Stomach (tissue), 4 donors: ENCODE measurements at regions not wholly inside any gene's neighbourhood (a gene's known extent, or its start where the extent isn't known, plus 50 kb on each side); places are given as distances from the start of the nearest gene placed in this dataset.

Experiments
- CTCF ChIP-seq, 7 experiments: fragments of 450-650 bp in 4 of 7; fragments of 200-600 bp in 3 of 7; sonication (generic) in 3 of 7; IDR thresholded peaks; one replicate each; pipeline ENCODE4 v1.5.1; 2016 to 2019; ENCODE audit warnings: antibody characterized with exemption in 7 of 7, control low read depth in 2 of 7, mild to moderate bottlenecking in 1 of 7
- EP300 ChIP-seq: sonication (generic); formaldehyde crosslinking; IDR thresholded peaks from one replicate; pipeline ENCODE4 v1.6.1; 2017; ENCODE audit warnings: antibody characterized with exemption

GRCh38 chr2:56040189-56040588 lies 116.6 kb upstream of the EFEMP1 start:
- TF ChIP-seq CTCF (IDR thresholded peaks at IDR 0.05) (no peak), EP300 (no peak)
